Endothelial cell of umbilical vein (primary cell): ENCODE measurements at regions not wholly inside any gene's neighbourhood (a gene's known extent, or its start where the extent isn't known, plus 50 kb on each side); places are given as distances from the start of the nearest gene placed in this dataset.

ENCODE experiments used
- BruUV-seq: library from RNA; stranded (reverse); fragments of 400-500 nt; replicated peaks from 2 replicates; lab custom pipeline; 2021; lab: Mats Ljungman, UMichigan
- CTCF ChIA-PET: fragments of 300-600, 350-600 bp; sonication (Branson Sonifier 250); formaldehyde crosslinking; loops from one replicate; lab custom pipeline; 2021; ENCODE audit warnings: antibody characterized with exemption, inconsistent platforms; lab: Charles Lee
- POLR2A ChIA-PET: fragments of 300-600, 350-600 bp; sonication (Branson Sonifier 250); formaldehyde crosslinking; loops from one replicate; lab custom pipeline; 2021; ENCODE audit warnings: antibody characterized with exemption, inconsistent platforms; lab: Charles Lee
- DNase-seq: peaks from one replicate; pipeline ENCODE4 v3.0.0-alpha.2; 2011; ENCODE audit warnings: low read depth, low spot score
- FAIRE-seq: peaks from 2 replicates; lab custom pipeline; 2011; peaks lifted over from hg19 to GRCh38; lab: Jason Lieb, UNC
- H2AFZ ChIP-seq: 2 replicates; pipeline ENCODE4 v1.6.0; 2012; ENCODE audit warnings: low read depth, low read length, control low read depth, inconsistent platforms
- H3K27ac ChIP-seq: 2 replicates; pipeline ENCODE4 v1.5.1; 2011; ENCODE audit warnings: low read depth, mild to moderate bottlenecking, control low read depth, low read length, moderate library complexity; ENCODE audit not compliant: insufficient read depth
- H3K27me3 ChIP-seq, 2 experiments: 2 replicates each; pipeline versions ENCODE4 v1.6.0 to v1.6.1; 2011; ENCODE audit warnings: low read length in 2 of 2, mixed read lengths in 1 of 2; ENCODE audit not compliant: control insufficient read depth in 2 of 2, insufficient read depth in 2 of 2
- H3K36me3 ChIP-seq, 2 experiments: 2 replicates in 1 of 2; 3 replicates in 1 of 2; pipeline ENCODE4 v1.5.1; 2011; ENCODE audit warnings: low read length in 2 of 2, mild to moderate bottlenecking in 1 of 2, moderate library complexity in 1 of 2; ENCODE audit not compliant: control insufficient read depth in 2 of 2, insufficient read depth in 2 of 2; ENCODE audit errors: extremely low read depth in 1 of 2
- H3K4me1 ChIP-seq: 3 replicates; pipeline ENCODE4 v1.5.1; 2011; ENCODE audit warnings: mild to moderate bottlenecking, low read length; ENCODE audit not compliant: control insufficient read depth, insufficient read depth; ENCODE audit errors: extremely low read depth
- H3K4me2 ChIP-seq: 2 replicates; pipeline ENCODE4 v1.6.1; 2011; ENCODE audit warnings: low read length, control low read depth, mixed read lengths; ENCODE audit not compliant: insufficient read depth
- H3K4me3 ChIP-seq, 3 experiments: fragments of 200-600 bp in 1 of 3; sonication (generic), shearing (Covaris generic) in 1 of 3; replicated peaks in 1 of 3; 2 replicates each; pipeline ENCODE4 v1.5.1; 2011 to 2016; ENCODE audit warnings: control low read depth in 3 of 3, low read length in 3 of 3, mild to moderate bottlenecking in 2 of 3, inconsistent platforms in 1 of 3, low read depth in 1 of 3, moderate library complexity in 1 of 3; ENCODE audit not compliant: insufficient read depth in 1 of 3
- H3K79me2 ChIP-seq: 2 replicates; pipeline ENCODE4 v1.6.0; 2012; ENCODE audit warnings: low read length, inconsistent platforms; ENCODE audit not compliant: control insufficient read depth, insufficient read depth
- H3K9ac ChIP-seq: replicated peaks from 2 replicates; pipeline ENCODE3; 2011; ENCODE audit warnings: low read length, control low read depth; ENCODE audit not compliant: insufficient read depth; ENCODE audit errors: extremely low read depth
- H3K9me1 ChIP-seq: replicated peaks from 3 replicates; pipeline ENCODE4 v1.6.0; 2011; ENCODE audit warnings: mild to moderate bottlenecking, low read length; ENCODE audit not compliant: control insufficient read depth, insufficient read depth; ENCODE audit errors: extremely low read depth
- H3K9me3 ChIP-seq: replicated peaks from 2 replicates; pipeline ENCODE4 v1.5.1; 2012; ENCODE audit warnings: low read length, inconsistent platforms; ENCODE audit not compliant: control insufficient read depth, insufficient read depth
- H4K20me1 ChIP-seq: replicated peaks from 2 replicates; pipeline ENCODE3; 2011; ENCODE audit warnings: mild to moderate bottlenecking, low read length; ENCODE audit not compliant: control insufficient read depth, insufficient read depth; ENCODE audit errors: extremely low read depth
- EZH2 ChIP-seq: IDR thresholded peaks from 2 replicates; pipeline ENCODE4 v1.6.1; 2012; ENCODE audit warnings: borderline replicate concordance, low read depth, mild to moderate bottlenecking, moderate library complexity, low read length, inconsistent platforms; ENCODE audit not compliant: severe bottlenecking
- FOS ChIP-seq: IDR thresholded peaks from 2 replicates; pipeline ENCODE4 v1.6.1; 2011; ENCODE audit warnings: mild to moderate bottlenecking, low read length, moderate library complexity, borderline replicate concordance; ENCODE audit not compliant: insufficient read depth
- GATA2 ChIP-seq: IDR thresholded peaks from 2 replicates; pipeline ENCODE4 v1.7.0; 2011; ENCODE audit warnings: low read depth, mild to moderate bottlenecking, moderate library complexity, mixed read lengths, low read length; ENCODE audit not compliant: insufficient read length, insufficient read depth
- JUN ChIP-seq: IDR thresholded peaks from 2 replicates; pipeline ENCODE4 v1.6.1; 2011; ENCODE audit warnings: borderline replicate concordance, low read depth; ENCODE audit not compliant: insufficient read length, insufficient read depth
- MYC ChIP-seq: IDR thresholded peaks from one replicate; pipeline ENCODE4 v1.6.1; 2011; ENCODE audit warnings: mild to moderate bottlenecking, low read depth, low read length
- POLR2A ChIP-seq: IDR thresholded peaks from 2 replicates; pipeline ENCODE4 v1.6.1; 2012; ENCODE audit warnings: low read depth, mild to moderate bottlenecking, control low read depth, low read length
- POLR2AphosphoS5 ChIP-seq: IDR thresholded peaks from 2 replicates; pipeline ENCODE4 v1.6.1; 2012; ENCODE audit warnings: low read depth, mild to moderate bottlenecking, control low read depth, low read length, moderate library complexity; ENCODE audit not compliant: insufficient read depth
- dilution Hi-C: fragments of 300-500 bp; cut with MboI; formaldehyde crosslinking; loops from one replicate; pipeline ENCODE4 v1.15.0; 2019; ENCODE audit warnings: low sequenced_read_pairs; ENCODE audit not compliant: extremely low pct_ligation_motif_present
- intact Hi-C: fragments of 100-400 bp; cut with micrococcal nuclease; formaldehyde crosslinking; loops from one replicate; pipeline ENCODE4 v1.10.0; 2022
- TF ChIP-seq, protein P1 (sequence below): IDR thresholded peaks from 2 replicates; pipeline ENCODE4 v1.6.1; 2011; ENCODE audit not compliant: insufficient read depth, insufficient read length
- TF ChIP-seq, protein P2 (sequence below), 2 donors: IDR thresholded peaks; 1 replicate in 1 of 2; 2 replicates in 1 of 2; pipeline ENCODE4 v1.5.1; 2011; ENCODE audit warnings: low read length in 2 of 2, mild to moderate bottlenecking in 2 of 2, moderate library complexity in 2 of 2, control low read depth in 1 of 2, inconsistent platforms in 1 of 2, low read depth in 1 of 2; ENCODE audit not compliant: insufficient read depth in 1 of 2; ENCODE audit errors: extremely low read depth in 1 of 2

DNA sequence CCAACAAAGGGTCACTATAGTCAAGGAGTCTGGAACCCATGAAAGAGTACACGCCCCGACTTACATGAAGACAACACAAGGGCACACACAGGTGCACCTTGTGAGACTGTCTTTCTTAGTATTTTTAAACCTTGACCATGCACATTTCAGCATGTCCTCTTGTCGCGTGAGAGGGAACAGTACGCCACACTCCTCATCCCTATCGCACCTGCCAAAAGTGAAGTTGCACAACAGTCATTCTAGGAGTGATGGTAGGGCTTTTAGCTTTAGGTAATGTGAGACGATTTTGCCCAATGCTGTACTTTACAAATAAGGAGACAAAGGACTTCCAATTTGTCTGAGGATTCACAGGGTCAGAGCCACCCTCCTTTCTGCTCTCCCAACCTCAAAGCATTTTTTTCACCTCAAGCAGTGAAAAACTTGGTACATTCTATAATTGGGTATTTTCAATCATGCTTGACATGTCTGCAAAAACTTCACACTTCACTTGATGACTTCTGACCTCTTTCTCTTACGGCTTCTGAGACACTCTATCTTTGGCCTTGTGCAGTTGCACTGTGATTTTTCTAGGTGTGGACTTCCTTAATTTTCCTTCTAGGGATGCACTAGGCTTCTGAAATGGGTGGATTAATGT lies 173.9 kb upstream of the GRB10 start:
- peaks cover 65% of the 10 kb centered on the region for H3K4me1 ChIP-seq
- H3K27me3 ChIP-seq: no peaks in the 10 kb centered on the region
- no peaks in the 10 kb centered on the region for H3K9me3 ChIP-seq
- CTCF ChIA-PET: interaction anchor here (0.7 to 2.5 kb wide), 2 partner anchors 183 to 185 kb away, joined by 4 to 8 read pairs; no protein-coding TSS in a partner anchor
- H3K27ac ChIP-seq: peak overlapping the region; percentile 91
- no peak overlapping the region for H2AFZ ChIP-seq
- FAIRE-seq (no peak), DNase-seq (no peak)
- peak overlapping the region; percentile 26 for H3K4me2 ChIP-seq
- POLR2A ChIA-PET: no interaction called here
- dilution Hi-C loops: no loop called here
- H3K9ac ChIP-seq: peak overlapping the region; percentile 29
- H3K36me3 ChIP-seq: no peaks in the 10 kb centered on the region
- no peaks in the 10 kb centered on the region for H4K20me1 ChIP-seq
- intact Hi-C loops: loop anchor here (1.0 to 2.0 kb wide), 2 partner anchors 130 to 174 kb away; partner anchors contain the start of gene GRB10
- no peaks in the 10 kb centered on the region for H3K9me1 ChIP-seq
- BruUV-seq: no TSS peak
- TF ChIP-seq MYC (no peak), POLR2A (no peak), JUN (no peak), EZH2 (no peak), GATA2 (no peak), POLR2AphosphoS5 (no peak), FOS (no peak)
- TF ChIP-seq, protein P1, sequence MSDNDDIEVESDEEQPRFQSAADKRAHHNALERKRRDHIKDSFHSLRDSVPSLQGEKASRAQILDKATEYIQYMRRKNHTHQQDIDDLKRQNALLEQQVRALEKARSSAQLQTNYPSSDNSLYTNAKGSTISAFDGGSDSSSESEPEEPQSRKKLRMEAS: no peak
- TF ChIP-seq, protein P2, sequence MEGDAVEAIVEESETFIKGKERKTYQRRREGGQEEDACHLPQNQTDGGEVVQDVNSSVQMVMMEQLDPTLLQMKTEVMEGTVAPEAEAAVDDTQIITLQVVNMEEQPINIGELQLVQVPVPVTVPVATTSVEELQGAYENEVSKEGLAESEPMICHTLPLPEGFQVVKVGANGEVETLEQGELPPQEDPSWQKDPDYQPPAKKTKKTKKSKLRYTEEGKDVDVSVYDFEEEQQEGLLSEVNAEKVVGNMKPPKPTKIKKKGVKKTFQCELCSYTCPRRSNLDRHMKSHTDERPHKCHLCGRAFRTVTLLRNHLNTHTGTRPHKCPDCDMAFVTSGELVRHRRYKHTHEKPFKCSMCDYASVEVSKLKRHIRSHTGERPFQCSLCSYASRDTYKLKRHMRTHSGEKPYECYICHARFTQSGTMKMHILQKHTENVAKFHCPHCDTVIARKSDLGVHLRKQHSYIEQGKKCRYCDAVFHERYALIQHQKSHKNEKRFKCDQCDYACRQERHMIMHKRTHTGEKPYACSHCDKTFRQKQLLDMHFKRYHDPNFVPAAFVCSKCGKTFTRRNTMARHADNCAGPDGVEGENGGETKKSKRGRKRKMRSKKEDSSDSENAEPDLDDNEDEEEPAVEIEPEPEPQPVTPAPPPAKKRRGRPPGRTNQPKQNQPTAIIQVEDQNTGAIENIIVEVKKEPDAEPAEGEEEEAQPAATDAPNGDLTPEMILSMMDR (IDR thresholded peaks at IDR 0.05; ENCODE audit: extremely low read depth in 1 of 2, insufficient read depth in 1 of 2, low read depth in 1 of 2, low read length in 2 of 2): no peak
- no peaks in the 10 kb centered on the region for H3K79me2 ChIP-seq
- H3K4me3 ChIP-seq: no peak overlapping the region
